Tibial artery (tissue), 4 donors: ENCODE measurements at regions not wholly inside any gene's neighbourhood (a gene's known extent, or its start where the extent isn't known, plus 50 kb on each side); places are given as distances from the start of the nearest gene placed in this dataset.

Experiments
- DNase-seq, 2 donors: peaks; one replicate each; pipeline ENCODE4 v3.0.0-alpha.2; 2019
- H3K27ac ChIP-seq, 2 donors: fragments of 200-600 bp; sonication (generic) in 1 of 2; 1 replicate in 1 of 2; 2 replicates in 1 of 2; pipeline ENCODE4 v1.5.1; 2018 to 2019; ENCODE audit warnings: mild to moderate bottlenecking in 1 of 2
- H3K27me3 ChIP-seq, 2 donors: fragments of 200-600 bp; sonication (generic) in 1 of 2; one replicate each; pipeline versions ENCODE4 v1.5.1 to v1.6.0; 2016 to 2019
- H3K36me3 ChIP-seq, 3 donors: fragments of 200-600 bp; sonication (generic) in 2 of 3; one replicate each; pipeline ENCODE4 v1.5.1; 2016 to 2019; ENCODE audit warnings: mild to moderate bottlenecking in 2 of 3
- H3K4me1 ChIP-seq, 4 donors: fragments of 200-600 bp; sonication (generic) in 2 of 4; 1 replicate in 3 of 4; 2 replicates in 1 of 4; pipeline ENCODE4 v1.5.1; 2016 to 2019
- H3K4me3 ChIP-seq, 2 donors: fragments of 200-600 bp; sonication (generic) in 1 of 2; 1 replicate in 1 of 2; 2 replicates in 1 of 2; pipeline ENCODE4 v1.5.1; 2018 to 2019; ENCODE audit warnings: mild to moderate bottlenecking in 2 of 2
- H3K9me3 ChIP-seq, 3 donors: fragments of 200-600 bp; sonication (generic) in 1 of 3; one replicate each; pipeline ENCODE4 v1.5.1; 2016 to 2019
- CTCF ChIP-seq, 2 experiments: fragments of 200-600 bp in 1 of 2; fragments of 450-650 bp in 1 of 2; IDR thresholded peaks; one replicate each; pipeline ENCODE4 v1.5.1; 2017 to 2019; ENCODE audit warnings: antibody characterized with exemption in 2 of 2, mild to moderate bottlenecking in 1 of 2, moderate library complexity in 1 of 2
- intact Hi-C: fragments of 100-400 bp; cut with DNase I; formaldehyde crosslinking; loops from one replicate; pipeline ENCODE4 v1.15.0; 2023; ENCODE audit warnings: low total_unique reads

DNA sequence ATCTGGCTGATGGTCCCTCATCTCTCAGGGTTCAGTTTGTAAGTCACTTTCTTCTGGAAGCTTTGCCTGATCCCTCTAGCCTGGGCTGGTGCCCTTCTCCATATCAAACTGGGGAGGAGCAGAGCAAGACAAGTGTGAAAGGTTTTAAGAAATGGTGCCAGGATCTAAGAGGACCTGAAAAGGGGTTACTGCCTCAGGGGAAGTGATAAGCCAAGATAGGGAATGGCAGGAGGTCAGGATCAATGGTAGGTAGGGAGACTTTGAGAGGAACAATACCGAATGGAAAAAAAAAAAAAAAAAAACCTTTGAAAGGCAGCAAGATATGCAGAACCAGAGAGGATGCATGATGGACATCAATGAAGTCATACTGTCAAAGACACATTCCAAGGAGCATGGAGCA lies 67.5 kb upstream of the TLR4 start:
- no peak for DNase-seq
- Histone ChIP-seq H3K27ac (no peak overlapping the region), H3K9me3 (no peaks in the 10 kb centered on the region), H3K4me3 (no peak overlapping the region), H3K36me3 (no peaks in the 10 kb centered on the region), H3K27me3 (peaks cover 0 to 2% of the 10 kb centered on the region in 2 donors), H3K4me1 (no peaks in the 10 kb centered on the region)
- no peak for TF ChIP-seq CTCF (IDR thresholded peaks at IDR 0.05)
- intact Hi-C loops, result no loop called here

- TF ChIP-seq CTCF (IDR thresholded peaks at IDR 0.05), result no peak
These were observed 79.0 kb upstream of the TLR4 start for GRCh38 chr9:117625154-117625553.

DNA sequence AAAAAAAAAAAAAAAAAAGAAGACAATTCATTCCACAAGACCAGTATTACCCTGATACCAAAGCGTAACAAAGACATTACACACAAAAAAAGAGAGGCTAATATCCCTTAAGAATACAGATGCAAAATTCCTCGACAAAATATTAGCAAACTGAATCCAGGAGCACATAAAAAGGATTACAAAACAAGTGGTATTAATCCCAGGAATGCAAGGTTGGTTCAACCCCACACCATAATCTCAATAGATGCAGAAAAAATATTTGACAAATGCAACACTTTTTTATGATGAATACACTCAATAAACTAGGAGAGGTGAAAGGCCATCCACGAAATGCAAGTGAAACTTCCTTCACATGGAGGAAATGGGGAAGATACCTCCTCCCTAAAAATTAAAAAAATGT lies 80.1 kb upstream of the TLR4 start:
- intact Hi-C loops, result no loop called here
- TF ChIP-seq CTCF (IDR thresholded peaks at IDR 0.05), result no peak
- Histone ChIP-seq H3K4me3 (no peak overlapping the region), H3K27ac (no peak overlapping the region), H3K36me3 (no peaks in the 10 kb centered on the region), H3K9me3 (peaks cover 5 to 13% (median 9%) of the 10 kb centered on the region in 3 donors), H3K4me1 (no peaks in the 10 kb centered on the region), H3K27me3 (no peaks in the 10 kb centered on the region)
- DNase-seq, result no peak

More at GRCh38 chr9:117625154-117625553, 79.0 kb upstream of the TLR4 start:
- peaks cover 5 to 13% (median 9%) of the 10 kb centered on the region in 3 donors for H3K9me3 ChIP-seq
- no peaks in the 10 kb centered on the region for H3K36me3 ChIP-seq
- H3K27me3 ChIP-seq, result no peaks in the 10 kb centered on the region
- no peaks in the 10 kb centered on the region for H3K4me1 ChIP-seq
- intact Hi-C loops, result no loop called here
- DNase-seq, result no peak
- H3K4me3 ChIP-seq, result no peak overlapping the region
- no peak overlapping the region for H3K27ac ChIP-seq

DNA sequence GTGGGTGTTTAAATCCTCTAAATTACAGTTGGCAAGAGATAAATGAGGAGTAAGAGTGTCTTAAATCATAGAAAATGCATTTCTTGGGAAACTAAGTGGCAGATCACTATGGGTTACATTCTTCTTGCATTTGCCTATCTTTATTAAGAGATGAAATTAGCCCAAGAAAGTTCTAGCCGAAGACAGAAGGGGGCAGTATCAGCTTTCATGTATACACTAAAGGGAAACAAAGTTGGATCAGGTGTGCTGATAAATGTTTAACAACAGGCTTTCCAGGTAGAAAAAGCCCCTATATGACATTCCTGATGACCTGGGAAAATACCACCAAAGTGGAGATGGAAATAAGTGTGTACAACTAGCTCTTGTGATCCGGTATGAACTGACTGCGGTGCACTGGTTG lies 81.9 kb upstream of the TLR4 start:
- Histone ChIP-seq H3K9me3 (peaks cover 5 to 13% (median 9%) of the 10 kb centered on the region in 3 donors), H3K4me3 (no peak overlapping the region), H3K36me3 (no peaks in the 10 kb centered on the region), H3K27ac (no peak overlapping the region), H3K27me3 (no peaks in the 10 kb centered on the region), H3K4me1 (no peaks in the 10 kb centered on the region)
- TF ChIP-seq CTCF (IDR thresholded peaks at IDR 0.05), result no peak
- intact Hi-C loops, result no loop called here
- DNase-seq, result no peak

- no peak for TF ChIP-seq CTCF (IDR thresholded peaks at IDR 0.05)
- Histone ChIP-seq H3K4me3 (no peak overlapping the region), H3K4me1 (no peaks in the 10 kb centered on the region), H3K36me3 (no peaks in the 10 kb centered on the region), H3K27me3 (no peaks in the 10 kb centered on the region), H3K27ac (no peak overlapping the region), H3K9me3 (no peaks in the 10 kb centered on the region)
- no peak for DNase-seq
- intact Hi-C loops, result no loop called here
These were observed 87.8 kb upstream of the TLR4 start for GRCh38 chr9:117616431-117616831.

- H3K4me1 ChIP-seq, result no peaks in the 10 kb centered on the region
- H3K9me3 ChIP-seq, result no peaks in the 10 kb centered on the region
- no peaks in the 10 kb centered on the region for H3K27me3 ChIP-seq
- H3K36me3 ChIP-seq, result no peaks in the 10 kb centered on the region
- no peak overlapping the region for H3K4me3 ChIP-seq
- intact Hi-C loops, result no loop called here
- no peak for DNase-seq
- H3K27ac ChIP-seq, result no peak overlapping the region
- no peak for TF ChIP-seq CTCF (IDR thresholded peaks at IDR 0.05)
These were observed 91.9 kb upstream of the TLR4 start for GRCh38 chr9:117612317-117612716.
